ENCODE measurements at regions not wholly inside any gene's neighbourhood (a gene's known extent, or its start where the extent isn't known, plus 50 kb on each side); places are given as distances from the start of the nearest gene placed in this dataset.

DNA sequence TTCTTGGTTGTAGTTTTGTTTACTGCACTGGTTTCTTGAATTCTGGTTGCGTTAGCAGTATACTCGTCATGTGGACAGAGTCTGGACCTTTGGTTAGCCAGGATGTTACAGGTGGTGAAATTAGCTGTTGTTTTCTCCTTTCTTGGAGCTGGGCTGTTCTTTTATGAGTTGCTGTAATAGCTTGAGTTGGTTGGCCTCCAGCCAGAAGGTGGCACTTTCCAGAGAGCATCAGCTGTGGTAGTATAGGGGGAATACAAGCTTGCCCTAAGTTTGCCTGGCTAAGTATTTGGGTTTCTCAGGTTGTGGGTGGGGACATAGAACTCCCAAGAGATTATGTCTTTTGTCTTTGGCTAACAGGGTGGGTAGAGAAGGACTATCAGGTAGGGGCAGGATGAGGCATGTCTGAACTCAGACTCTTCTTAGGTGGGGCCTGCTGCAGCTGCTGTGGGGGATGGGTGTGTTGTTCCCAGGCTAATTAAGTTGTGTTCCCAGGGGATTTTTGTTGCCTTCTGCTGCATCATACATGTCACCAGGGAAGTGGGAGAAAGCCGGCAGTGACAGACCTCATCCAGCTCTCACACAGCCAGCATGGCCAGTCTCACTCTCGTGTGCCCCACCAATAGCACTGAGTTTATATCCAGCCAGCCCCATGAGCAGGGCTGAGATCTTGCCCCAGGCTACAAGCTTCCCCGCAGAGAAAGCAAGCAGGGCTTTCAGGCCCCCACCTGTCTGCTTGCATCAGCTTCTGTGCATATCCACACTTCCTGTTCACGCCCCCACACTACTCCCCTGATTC is 246.7 kb upstream of the TPK1 start:
- no peak for DNase-seq

DNA sequence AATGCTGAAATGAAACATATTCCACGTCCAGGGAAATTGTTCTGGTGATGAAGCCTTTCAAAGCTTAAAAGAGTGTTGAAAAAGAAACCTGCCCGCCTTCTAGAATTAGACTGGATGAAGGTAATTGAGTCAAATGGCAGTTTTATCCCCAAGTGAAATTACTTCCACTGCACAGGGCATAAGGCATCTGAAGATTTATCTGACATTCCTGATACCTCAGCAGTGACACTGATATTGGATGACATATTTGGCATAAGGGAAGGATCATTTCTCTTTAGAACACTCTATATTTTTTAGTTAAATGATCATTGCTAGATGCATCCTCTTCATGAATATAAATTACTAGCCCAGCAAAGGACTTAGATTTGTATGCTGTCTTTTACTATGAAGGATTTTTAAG is 229.6 kb upstream of the TPK1 start:
- no peak for DNase-seq

- no peak for DNase-seq
Observed at GRCh38 chr7:145064114-145064513, 228.3 kb upstream of the TPK1 start.

- no peak for DNase-seq
Observed at GRCh38 chr7:145053781-145054180, 217.9 kb upstream of the TPK1 start.

GRCh38 chr7:145050415-145050814 is 214.6 kb upstream of the TPK1 start:
- DNase-seq: no peak

DNA sequence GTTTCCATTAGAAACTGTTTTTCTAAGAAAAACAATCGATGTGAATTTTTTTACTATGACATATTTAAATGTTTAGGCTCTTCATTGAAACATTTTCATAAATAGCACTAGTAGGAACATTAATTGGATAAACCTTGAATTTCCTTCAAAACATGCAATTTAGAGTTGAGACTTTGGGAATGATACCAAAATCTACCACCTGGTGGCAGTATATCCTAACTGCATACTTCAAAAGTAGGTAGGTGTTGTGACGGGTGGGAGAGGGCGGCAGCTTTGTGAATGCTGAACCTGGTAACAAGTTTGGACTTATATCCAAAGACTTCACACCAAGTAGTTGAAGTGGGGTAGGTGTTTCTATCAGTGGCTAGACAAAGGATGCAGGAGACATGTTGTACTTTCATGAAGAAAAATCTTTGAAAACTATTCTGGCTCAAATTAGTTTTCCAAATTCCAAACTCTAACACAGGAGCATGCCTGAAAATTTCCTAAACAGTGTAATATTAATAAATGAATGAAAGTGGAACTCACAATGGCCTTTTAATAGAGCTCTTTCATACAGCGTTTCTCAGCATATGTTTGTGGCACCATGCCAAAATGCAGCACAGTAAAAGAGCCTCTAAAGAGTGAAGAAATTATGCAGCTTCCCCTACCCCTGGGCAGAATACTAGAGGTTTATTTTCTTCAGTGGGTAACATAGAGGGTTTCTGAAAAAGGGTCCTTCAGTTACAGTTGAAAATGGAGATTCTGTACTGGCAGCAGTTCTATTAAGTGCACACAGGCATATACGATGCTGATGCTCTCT is 201.0 kb upstream of the TPK1 start:
- DNase-seq: peak; percentile 45

DNA sequence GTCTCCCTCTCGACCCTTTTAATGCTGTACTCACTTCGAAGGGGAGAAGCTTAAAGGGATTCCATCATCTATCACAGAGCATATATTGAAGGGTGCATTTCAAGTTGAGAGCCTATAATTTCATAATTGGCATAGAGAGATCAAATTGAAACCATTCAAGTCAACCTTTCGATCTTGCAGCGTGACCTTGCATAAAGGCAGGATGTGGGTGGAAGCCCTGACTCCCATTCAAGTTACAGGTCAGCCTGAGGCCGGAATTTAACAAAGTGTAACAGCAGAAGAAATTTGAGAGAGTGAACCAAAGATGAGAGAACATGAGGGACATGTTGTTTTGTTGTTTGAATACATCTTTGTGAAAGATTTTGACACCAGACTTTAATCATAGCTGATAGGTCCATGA is 195.3 kb upstream of the TPK1 start:
- DNase-seq: no peak

DNA sequence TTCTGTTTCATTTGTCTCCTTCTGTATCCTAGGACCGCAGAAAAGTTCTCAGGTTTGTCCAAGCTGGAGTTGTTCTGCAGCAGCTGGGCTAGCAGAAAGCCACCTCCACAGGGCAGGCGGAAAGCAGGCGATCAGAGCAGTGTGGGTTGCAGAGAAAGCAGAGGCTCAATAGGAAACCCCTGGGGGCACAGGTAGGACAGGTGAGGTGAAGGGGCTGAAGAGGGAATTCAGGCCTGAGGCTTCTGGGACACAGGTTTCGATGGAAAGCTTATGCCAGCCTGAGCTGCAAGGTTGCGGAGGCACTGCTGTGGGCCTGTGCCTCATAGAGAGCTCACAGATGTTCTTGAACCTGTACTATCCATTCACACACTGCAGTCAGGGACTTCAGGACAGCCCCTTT is 194.9 kb upstream of the TPK1 start:
- no peak for DNase-seq

DNA sequence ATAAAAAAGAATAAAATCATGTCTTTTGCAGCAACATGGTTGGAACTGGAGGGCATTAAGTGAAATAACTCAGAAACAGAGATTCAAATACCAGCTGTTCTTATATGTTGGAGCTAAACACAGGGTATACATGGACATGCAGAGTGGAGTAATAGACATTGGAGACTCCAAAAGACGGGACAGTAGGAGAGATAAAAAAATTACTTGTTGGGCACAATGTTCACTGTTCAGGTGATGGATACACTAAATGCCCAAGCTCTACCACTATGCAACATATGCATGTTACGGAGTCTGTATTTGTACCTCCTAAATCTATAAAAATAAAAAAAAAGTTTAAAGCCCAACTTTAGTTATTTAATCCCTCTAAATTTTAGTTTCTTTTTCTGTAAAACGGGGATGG is 184.6 kb upstream of the TPK1 start:
- no peak for DNase-seq

DNA sequence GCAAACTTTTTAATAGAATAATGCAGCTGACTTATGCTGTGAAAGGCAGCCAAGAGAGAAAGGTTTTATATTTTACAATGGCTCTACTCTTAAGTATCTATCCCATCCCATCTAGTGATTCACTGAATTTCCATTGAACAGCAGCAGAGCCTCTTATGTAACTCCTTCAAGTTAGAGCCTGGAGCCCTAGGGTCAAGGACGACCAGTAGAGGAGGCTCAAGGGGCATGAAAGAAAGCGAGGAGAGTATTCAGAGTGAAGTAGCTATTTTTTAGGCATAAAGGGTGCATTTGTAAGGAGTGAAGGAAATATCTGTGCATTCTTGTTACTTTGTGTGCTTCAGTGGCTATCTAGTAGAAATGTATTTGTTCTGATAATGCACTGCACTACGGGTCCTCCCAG is 180.2 kb upstream of the TPK1 start:
- no peak for DNase-seq

- DNase-seq: no peak
Observed at GRCh38 chr7:145009876-145010275, 174.0 kb upstream of the TPK1 start.

- no peak for DNase-seq
Observed at GRCh38 chr7:145005601-145006000, 169.7 kb upstream of the TPK1 start.

DNA sequence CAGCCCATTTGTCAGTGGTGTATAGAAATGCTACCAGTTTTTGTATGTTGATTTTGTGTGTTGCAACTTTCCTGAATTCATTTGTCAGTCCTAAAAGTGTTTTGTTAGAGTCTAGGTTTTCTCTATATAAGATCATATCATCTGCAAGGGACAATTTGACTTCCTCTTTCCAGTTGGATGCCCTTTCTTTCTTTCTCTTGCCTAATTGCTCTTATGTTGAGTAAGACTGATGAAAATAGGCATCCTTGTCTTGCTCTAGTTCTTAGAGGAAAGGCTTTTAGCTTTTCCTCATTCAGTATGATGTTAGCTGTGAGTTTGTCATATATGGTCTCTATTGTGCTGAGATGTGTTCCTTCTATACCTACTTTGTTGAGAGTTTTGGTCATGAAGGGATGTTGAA is 161.7 kb upstream of the TPK1 start:
- DNase-seq: no peak

DNA sequence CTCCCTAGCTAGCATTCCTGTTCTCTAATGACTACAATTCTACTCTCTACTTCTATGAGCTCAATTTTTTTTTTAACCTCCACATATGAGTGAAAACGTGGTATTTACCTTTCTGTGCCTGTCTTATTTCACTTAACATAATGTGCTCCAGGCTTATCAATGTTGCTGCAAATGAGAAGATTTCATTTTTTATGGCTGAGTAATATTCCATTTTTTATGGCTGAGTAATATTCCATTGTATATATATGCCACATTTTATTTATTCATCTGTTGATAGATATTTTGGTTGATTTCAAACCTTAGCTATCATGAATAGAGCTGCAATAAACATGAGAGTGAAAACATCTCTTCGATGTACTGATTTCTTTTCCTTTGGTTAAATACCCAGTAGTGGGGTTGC is 159.6 kb upstream of the TPK1 start:
- DNase-seq: no peak

- no peak for DNase-seq
Observed at GRCh38 chr7:144991041-144991440, 155.2 kb upstream of the TPK1 start.

- DNase-seq: no peak
Observed at GRCh38 chr7:144987686-144988085, 151.8 kb upstream of the TPK1 start.

DNA sequence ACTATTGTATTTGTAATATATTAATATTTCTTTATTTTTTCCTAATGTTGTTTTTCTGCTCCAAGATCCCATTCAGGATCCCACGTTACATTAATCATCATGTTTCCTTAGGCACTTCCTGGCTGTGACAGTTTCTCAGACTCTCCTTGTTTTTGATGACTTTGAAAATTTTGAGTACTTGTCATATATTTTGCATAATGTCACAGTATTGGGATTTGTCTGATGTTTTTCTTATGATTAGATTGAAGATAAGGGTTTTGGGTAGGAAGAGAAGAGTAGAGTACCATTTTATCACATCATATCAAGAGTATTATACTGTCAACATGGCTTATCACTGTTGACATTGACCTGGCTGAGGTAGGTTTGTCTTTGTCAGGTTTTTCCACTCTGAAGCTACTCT is 146.3 kb upstream of the TPK1 start:
- no peak for DNase-seq

GRCh38 chr7:144975882-144976281 is 140.0 kb upstream of the TPK1 start:
- DNase-seq: no peak

DNA sequence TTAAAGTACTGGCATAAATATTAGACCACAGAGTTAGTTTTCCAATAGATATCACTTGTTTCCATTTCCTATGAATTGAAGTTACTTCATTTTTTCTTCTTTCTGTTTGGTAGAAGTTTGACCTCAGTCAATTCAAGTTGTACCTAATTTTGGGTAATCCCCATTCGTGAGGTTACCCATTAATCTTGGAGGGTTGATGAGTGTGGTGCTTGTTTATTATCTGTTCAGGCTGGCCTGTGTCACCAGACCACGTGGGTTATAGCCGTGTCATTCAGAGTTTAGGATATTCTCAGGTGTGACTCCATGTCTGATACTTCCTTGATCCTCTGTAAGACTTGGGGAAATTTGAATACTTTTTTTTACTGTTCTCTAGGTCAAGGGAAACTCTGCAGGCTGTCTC is 133.9 kb upstream of the TPK1 start:
- DNase-seq: no peak

DNA sequence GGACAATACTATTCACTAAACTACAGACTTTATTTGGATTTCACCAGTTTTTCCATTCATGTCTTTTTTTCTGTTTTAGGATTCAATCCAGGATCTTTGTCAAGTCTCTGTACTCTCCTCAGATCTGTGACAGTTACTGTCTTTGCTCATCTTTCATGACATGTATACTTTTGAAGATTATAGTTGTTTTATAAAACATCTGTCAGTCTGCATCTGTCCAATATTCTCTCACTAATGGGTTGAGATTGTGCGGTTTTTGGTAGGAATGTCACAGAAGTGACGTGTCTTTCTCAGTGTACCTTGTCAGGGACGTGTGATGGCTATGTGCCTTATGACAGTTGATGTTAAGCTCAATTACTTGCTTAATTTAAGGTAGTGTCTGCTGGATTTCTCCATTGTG is 124.9 kb upstream of the TPK1 start:
- DNase-seq: no peak

DNA sequence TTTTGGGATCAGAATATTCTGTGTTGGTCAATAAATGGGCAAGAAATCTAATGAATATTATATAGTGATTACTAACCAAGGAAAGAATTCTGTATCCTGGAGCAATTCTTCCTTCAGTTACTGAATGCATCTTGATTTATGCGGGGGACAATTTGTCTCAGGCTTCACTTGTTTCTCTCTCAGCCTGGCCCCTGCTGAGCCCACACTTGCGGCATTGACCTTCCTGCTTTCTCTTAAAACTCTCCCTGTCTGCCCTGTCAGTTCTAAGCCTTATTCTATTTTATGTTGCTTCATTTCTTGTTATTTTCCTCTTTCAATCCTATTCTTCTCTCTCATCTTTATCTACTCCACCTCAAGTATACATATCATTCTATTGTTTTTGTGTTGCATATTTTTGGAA is 122.1 kb upstream of the TPK1 start:
- DNase-seq: no peak

GRCh38 chr7:144955422-144955821 is 119.6 kb upstream of the TPK1 start:
- no peak for DNase-seq

- DNase-seq: no peak
Observed at GRCh38 chr7:144941127-144941526, 105.3 kb upstream of the TPK1 start.

- no peak for DNase-seq
Observed at GRCh38 chr7:144937199-144937598, 101.3 kb upstream of the TPK1 start.

GRCh38 chr7:144936314-144936713 is 100.5 kb upstream of the TPK1 start:
- no peak for DNase-seq

Measured in midbrain (tissue), 1 donor.